AG08396 (cell line): ENCODE measurements at regions not wholly inside any gene's neighbourhood (a gene's known extent, or its start where the extent isn't known, plus 50 kb on each side); places are given as distances from the start of the nearest gene placed in this dataset.

Source experiments
- DNase-seq: peaks from one replicate; pipeline ENCODE4 v3.0.0; 2012; ENCODE audit warnings: low spot score, mixed read lengths

DNA sequence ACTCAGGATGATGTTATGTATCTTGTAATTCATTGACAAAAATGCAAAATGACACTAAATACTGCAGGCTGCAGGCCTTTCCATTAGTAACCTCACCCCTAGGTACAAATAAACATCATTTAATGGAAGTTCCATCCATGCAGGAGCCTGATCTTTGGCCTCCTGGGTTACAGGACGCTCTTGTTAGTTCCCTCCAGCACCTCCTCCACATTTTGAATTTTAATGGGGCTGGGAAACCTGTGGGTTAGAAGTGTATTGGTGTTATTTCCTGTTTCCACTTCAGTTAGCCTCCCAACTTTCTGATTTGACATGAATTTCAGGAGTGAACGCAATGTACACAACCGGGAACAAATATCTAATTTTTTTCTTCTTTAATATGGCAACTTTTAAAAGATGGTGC lies 237.1 kb upstream of the ARGLU1 start:
- no peak for DNase-seq

GRCh38 chr13:106802917-106803316 lies 235.0 kb upstream of the ARGLU1 start:
- no peak for DNase-seq

- no peak for DNase-seq
Measured at GRCh38 chr13:106799781-106800335, 231.9 kb upstream of the ARGLU1 start.

DNA sequence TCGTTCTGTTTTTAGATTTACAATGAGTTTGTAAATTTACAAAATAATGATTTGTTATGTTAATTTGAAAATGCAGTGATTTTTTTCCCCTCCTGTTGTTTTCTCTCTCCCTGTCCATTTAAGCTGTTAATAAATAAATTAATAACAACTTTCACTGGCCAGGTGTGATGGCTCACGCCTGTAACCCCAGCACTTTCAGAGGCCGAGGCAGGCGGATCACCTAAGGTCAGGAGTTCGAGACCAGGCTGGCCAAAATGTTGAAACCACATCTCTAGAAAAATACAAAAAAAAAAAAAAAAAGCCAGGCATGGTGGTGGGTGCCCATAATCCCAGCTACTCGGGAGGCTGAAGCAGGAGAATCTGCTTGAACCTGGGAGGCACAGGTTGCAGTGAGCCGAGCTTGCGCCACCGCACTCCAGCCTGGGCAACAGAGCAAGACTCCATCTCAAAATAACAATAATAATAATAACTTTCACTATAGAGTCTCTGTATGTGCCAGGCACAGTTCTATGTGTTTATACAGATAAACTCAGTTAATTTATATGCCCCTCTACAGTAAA lies 229.2 kb upstream of the ARGLU1 start:
- no peak for DNase-seq

- DNase-seq: no peak
Measured at GRCh38 chr13:106796280-106797047, 228.5 kb upstream of the ARGLU1 start.

DNA sequence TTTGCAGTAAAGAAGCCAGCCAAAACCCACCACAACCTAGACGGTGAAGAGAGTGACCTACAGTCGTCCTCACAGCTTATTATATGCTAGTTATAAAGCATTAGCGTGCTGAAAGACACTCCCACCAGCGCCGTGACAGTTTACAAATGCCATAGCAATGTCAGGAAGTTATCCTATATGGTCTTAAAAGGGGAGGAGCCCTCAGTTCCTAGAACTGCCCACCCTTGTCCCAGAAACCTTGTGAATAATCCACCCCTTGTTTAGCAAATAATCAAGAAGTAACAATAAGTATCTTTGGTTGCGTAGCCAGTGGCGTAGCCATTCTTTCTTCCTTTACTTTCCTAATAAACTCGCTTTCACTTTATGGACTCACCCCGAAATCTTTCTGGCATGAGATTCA lies 227.9 kb upstream of the ARGLU1 start:
- no peak for DNase-seq

DNA sequence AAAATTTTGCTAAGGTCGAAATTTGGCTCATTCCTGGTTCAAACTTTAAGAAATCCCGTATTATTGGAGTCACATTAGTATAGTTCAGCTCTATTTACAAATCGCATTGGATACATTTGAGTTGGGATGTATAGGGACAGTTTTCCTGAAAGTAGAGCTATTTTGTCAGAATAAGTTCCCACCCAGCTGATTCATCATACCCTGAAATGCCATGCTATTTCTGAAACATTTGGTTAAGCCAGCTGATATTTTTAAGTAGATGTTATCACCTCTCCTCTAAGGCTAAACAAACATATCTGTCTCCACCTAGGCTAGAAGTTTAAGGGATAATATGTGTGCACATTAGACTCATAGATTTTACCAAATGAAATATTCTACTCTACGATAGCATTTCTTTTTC lies 226.2 kb upstream of the ARGLU1 start:
- no peak for DNase-seq

GRCh38 chr13:106789911-106790310 lies 222.0 kb upstream of the ARGLU1 start:
- DNase-seq: no peak

DNA sequence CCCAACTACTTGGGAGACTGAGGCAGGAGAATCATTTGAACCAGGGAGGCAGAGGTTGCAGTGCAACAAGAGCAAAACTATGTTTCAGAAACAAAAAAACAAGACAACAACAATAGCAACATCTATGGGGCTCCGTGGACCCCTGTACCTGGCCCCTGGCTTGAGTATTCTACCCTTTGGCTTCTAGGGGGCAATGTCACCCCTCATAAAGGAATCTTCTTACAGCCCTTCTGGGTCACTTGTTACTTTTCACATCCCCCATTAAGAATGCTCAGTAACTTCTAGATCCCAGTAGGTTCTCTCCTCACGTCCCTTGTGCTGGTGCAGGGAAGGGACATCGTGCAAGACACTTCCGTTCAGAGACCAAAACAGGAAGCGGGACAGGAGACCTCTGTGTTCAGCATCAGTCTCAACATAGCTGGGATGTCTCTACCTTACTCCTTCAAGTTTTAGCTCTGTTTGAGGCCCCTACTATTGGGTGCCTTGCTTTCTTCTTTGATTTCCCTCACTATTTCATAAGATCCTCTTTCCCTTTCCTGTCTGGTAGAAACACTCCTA lies 218.1 kb upstream of the ARGLU1 start:
- DNase-seq: no peak

DNA sequence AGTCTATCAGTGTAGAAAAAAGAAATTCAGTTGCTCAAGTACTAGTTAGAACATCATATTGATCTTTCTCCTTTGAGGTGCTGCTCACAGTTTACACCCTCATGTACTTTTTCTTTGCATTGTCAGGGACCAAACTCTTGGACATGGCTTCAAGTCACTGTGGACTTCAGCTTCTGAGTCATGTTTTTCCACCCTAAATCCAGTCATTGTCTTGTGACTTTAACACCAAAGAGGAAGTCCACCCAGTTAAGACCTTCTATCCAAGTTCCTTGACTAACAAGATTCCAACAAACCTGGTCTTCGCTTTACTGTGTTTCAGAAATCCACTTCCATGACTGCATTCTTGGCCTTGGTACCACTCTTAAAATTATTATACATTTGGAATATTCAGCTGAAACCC lies 206.7 kb upstream of the ARGLU1 start:
- no peak for DNase-seq

DNA sequence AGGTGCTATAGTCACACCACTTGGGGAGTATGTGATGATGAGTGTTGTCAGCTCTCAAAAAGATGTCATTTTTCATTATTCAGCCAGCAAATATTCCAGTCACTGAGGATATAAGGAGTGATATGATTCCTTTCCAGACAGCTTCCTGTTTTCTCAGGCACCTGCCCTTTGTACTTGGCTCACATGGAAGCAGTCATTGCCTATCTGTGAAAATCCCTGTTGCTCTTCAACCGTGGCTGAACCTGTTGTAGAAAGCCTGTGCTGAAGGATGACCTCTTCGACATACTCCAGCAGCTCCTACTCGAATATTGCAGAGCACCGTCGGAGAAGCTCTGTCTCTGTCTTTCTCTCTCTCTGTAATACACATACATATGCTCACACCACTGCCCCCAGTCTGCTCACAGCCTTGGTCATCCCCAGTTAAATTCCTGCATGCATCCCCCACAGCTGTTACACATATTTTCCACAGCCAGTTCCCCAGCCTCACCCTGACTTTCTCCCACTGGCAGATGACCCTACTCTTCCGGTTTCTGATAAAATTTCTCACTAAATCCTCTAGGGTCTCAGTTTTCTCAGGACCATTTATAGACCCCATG lies 204.2 kb upstream of the ARGLU1 start:
- DNase-seq: no peak

- no peak for DNase-seq
Measured at GRCh38 chr13:106768991-106769390, 201.1 kb upstream of the ARGLU1 start.

DNA sequence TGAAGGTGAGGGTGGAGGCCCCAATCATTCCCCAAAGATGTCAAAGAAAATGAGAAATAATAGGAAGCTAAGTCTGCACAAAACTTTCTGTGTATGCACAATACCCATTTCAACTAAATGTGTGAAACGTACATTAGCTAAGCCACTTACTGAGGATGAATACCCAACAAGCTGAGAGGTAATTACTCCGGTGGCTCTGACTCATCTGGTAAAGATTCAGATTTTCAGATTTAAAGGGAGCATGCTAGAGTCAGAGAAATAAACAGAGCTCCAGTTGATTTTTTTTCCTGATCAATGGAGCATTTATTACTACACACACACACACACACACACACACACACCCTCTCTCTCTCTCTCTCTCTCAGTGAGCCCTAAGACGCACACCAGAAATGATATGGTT lies 194.8 kb upstream of the ARGLU1 start:
- no peak for DNase-seq

- DNase-seq: no peak
Measured at GRCh38 chr13:106756446-106756845, 188.5 kb upstream of the ARGLU1 start.

DNA sequence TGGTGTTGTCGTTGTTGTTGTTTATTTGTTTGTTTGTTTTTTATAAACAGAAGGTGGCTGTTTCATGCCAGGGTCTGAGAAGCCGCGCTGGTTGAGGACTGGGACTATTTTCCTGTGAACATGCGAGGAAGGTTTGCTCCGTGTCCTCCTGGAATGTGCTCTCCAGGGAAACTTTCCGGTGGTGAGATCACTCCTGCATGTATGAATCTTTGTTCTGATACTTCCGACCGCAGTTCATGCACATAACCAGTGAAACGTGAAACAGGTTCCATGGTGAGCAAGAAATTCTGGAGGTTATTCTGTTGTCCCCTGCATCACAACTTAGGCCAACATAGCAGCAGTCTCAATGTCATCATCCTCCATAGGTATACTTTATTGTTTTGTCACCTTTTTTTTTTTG lies 187.6 kb upstream of the ARGLU1 start:
- DNase-seq: no peak

DNA sequence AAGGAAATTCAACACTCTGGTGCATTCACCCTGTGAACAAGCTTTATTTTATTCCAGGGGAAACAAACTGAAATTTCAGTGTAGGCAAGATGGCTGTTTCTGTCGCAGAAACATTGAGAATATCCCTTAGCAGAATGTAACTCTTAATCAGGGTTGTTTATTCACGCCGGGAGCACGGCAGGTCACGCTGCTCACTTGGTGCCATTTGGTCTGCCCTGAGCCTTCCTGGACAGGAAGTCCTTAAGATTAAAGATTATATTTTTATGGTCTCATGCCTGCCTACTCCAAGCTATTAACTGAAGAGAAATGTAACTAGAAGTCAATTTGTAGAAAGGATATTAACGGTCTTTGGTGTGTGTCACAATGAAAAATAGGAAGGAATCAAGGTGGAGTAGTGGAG lies 185.3 kb upstream of the ARGLU1 start:
- DNase-seq: no peak

- DNase-seq: no peak
Measured at GRCh38 chr13:106752584-106753170, 184.7 kb upstream of the ARGLU1 start.

DNA sequence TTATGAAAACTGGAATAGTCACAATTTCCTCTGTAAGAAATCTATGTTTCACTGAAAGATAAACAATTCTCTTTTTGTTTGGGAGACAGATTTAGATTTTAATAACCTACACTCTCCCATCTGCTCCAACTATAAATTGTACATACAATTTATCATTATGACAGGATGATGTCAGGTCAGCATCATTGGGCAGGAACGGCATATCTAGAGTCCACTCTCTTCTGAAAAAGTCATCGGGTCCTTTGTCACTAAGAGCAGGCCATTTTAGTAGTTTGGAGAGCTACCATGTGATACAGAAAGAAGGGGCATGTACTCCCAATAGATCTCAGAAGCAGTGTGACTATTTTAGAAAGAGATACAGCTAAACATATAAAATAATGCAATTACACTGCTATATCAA lies 180.8 kb upstream of the ARGLU1 start:
- no peak for DNase-seq

- no peak for DNase-seq
Measured at GRCh38 chr13:106744516-106744915, 176.6 kb upstream of the ARGLU1 start.

DNA sequence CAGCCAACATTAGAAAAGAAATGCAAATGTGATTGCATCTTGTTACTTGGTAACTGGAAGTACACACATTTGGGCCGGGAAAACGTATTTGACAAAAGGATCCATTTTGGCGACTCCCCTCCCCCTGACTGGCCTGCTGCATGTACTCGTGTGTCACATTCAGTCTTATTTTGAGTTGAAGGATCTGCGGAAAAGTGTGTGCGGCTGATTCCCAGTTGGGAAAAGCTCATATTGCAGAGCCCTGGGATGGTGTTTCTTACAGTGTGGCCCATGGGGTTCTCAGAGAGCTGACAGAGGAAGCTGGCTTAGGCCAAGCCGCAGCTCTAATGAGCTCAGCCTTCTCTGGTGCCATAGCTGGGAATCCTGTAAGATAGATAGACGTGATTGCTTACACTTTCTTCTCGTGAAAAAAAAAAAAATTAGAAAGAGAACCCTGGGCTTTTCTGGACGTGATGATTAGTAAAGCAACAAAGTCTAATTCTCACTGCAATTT lies 170.3 kb upstream of the ARGLU1 start:
- DNase-seq: no peak

DNA sequence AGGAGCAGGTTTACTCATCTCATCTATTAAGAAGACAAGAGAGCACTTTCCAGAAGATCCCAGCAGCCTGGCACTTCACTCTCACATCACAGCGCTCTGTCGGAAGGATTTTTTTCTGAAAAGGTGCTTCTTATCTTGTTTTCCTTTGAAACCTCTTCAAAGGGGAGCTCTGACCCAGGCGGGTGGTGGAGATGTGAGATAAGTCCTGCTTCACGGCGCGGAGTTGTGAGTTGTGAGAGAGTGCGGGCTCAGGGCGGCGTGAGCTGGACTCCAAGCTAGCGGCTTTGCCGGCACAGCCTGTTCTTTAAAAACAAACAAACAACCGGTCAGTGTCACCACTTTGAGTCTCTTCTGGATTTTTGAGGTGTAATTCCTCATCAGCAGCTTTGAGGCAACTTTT lies 169.0 kb upstream of the ARGLU1 start:
- no peak for DNase-seq

DNA sequence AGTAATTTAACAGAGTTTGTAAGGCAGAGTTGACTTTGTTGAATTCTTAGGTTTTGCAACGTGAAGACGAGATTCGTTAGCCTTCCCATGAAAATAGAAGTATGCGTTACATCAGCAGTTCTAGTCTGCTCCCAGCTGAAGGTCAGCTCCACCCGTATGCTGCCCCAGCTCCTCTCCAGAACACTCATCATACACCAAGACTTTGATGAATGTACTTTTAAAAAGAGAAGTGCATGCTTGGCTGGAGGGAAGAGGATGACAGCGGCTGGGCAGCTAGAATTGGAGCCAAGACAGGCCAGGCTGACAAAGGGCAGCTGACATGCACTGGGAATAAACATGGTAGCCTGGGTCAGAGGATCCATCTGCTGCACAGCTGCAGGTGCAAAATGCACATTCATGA lies 166.3 kb upstream of the ARGLU1 start:
- DNase-seq: no peak

GRCh38 chr13:106723036-106723435 lies 155.1 kb upstream of the ARGLU1 start:
- DNase-seq: no peak
